ENCODE measurements at regions not wholly inside any gene's neighbourhood (a gene's known extent, or its start where the extent isn't known, plus 50 kb on each side); places are given as distances from the start of the nearest gene placed in this dataset.

DNA sequence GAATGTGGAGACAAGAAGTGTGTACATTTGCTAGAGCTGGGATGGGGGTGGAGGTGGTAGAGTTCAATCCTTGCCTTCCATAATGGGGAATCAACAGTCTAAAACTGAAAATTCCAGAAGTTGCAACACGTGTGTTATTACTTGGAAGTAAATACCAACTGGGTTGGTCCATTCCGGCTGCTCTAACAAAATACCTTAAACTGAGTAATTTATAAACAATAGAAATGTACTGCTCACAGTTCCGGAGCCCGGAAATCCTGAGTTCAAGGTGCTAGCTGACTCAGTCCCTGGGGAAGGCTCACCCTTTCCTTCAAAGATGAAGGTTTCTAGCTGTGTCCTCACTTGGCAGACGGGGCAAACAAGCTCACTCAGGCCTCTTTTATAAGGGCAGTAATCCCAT, 59.0 kb downstream of the RIN2 start (continued):
- no peak for TF ChIP-seq NCOR1 (IDR thresholded peaks at IDR 0.05; ENCODE audit: borderline replicate concordance, low read length)
- TF ChIP-seq FOSL2 (CRISPR knock-in tag; IDR thresholded peaks at IDR 0.05) = peak; percentile 76
- TF ChIP-seq, protein P1, sequence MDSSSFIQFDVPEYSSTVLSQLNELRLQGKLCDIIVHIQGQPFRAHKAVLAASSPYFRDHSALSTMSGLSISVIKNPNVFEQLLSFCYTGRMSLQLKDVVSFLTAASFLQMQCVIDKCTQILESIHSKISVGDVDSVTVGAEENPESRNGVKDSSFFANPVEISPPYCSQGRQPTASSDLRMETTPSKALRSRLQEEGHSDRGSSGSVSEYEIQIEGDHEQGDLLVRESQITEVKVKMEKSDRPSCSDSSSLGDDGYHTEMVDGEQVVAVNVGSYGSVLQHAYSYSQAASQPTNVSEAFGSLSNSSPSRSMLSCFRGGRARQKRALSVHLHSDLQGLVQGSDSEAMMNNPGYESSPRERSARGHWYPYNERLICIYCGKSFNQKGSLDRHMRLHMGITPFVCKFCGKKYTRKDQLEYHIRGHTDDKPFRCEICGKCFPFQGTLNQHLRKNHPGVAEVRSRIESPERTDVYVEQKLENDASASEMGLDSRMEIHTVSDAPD (CRISPR knock-in tag; IDR thresholded peaks at IDR 0.05) = no peak
- no peak for TF ChIP-seq RCOR2 (CRISPR knock-in tag; IDR thresholded peaks at IDR 0.05)
- TF ChIP-seq ETV5 (CRISPR knock-in tag; IDR thresholded peaks at IDR 0.05; ENCODE audit: borderline replicate concordance) = peak; percentile 85; the same call in 1 of the 2 replicates
- no peak for TF ChIP-seq SIX4 (CRISPR knock-in tag; IDR thresholded peaks at IDR 0.05)
- TF ChIP-seq, protein P2, sequence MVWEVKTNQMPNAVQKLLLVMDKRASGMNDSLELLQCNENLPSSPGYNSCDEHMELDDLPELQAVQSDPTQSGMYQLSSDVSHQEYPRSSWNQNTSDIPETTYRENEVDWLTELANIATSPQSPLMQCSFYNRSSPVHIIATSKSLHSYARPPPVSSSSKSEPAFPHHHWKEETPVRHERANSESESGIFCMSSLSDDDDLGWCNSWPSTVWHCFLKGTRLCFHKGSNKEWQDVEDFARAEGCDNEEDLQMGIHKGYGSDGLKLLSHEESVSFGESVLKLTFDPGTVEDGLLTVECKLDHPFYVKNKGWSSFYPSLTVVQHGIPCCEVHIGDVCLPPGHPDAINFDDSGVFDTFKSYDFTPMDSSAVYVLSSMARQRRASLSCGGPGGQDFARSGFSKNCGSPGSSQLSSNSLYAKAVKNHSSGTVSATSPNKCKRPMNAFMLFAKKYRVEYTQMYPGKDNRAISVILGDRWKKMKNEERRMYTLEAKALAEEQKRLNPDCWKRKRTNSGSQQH (CRISPR knock-in tag; IDR thresholded peaks at IDR 0.05; ENCODE audit: low read depth) = no peak
- TF ChIP-seq NCOA5 (CRISPR knock-in tag; IDR thresholded peaks at IDR 0.05) = no peak
- 0 out of 2 replicates have a peak, but pooled peaks have one; percentile 16 for TF ChIP-seq SOX5 (CRISPR knock-in tag; IDR thresholded peaks at IDR 0.05; ENCODE audit: borderline replicate concordance)

- no peaks in the 10 kb centered on the region for H4K20me1 ChIP-seq (ENCODE audit: insufficient read depth, low read length)
- no peak for FAIRE-seq
- intact Hi-C loops (cut with micrococcal nuclease; ENCODE audit: unreplicated experiment) (no loop called here), in situ Hi-C loops (cut with HindIII; ENCODE audit: extremely low pct_ligation_motif_present, low pct_unique_long_range_greater_than_20kb) (no loop called here)
- no peaks in the 10 kb centered on the region for H3K79me2 ChIP-seq (ENCODE audit: insufficient read depth, low read length)
- H3K9ac ChIP-seq (ENCODE audit: insufficient read depth, low read depth, low read length) = no peak overlapping the region
- ATAC-seq = peak; percentile 58; the same call in 2 of the 3 replicates
- WGBS (ENCODE audit: low lambda C conversion rate) = 0% methylated on average over 1 of the region's 1 CpG
- peak; percentile 32 for DNase-seq (ENCODE audit: low spot score)
- no peak overlapping the region for H2AFZ ChIP-seq (ENCODE audit: low read length)
- peaks cover 4% of the 10 kb centered on the region; the same call in 1 of the 2 replicates for H3K9me3 ChIP-seq (ENCODE audit: low read length)
- no TSS peak for BruUV-seq (replicated peaks)
- H3K27me3 ChIP-seq (ENCODE audit: control insufficient read depth in 1 of 2, insufficient read depth in 2 of 2, low read length in 2 of 2) = no peaks in the 10 kb centered on the region
- POLR2A ChIA-PET = no interaction called here
- no peak overlapping the region for H3K4me2 ChIP-seq (ENCODE audit: low read depth, low read length)
- H3K27ac ChIP-seq (ENCODE audit: extremely low read length, insufficient read depth, low read length) = no peak overlapping the region
- no peaks in the 10 kb centered on the region for H3K36me3 ChIP-seq (replicated peaks in 1 of 2; ENCODE audit: control insufficient read depth in 1 of 2, insufficient read depth in 2 of 2, low read length in 2 of 2)
- CTCF ChIA-PET (ENCODE audit: low intra/inter-chr PET ratio, low total read pairs) = no interaction called here
- H3K4me1 ChIP-seq (ENCODE audit: insufficient read depth, low read length) = peaks cover 30% of the 10 kb centered on the region
- H3K4me3 ChIP-seq (replicated peaks in 1 of 3; ENCODE audit: insufficient read depth in 1 of 3, low read depth in 2 of 3, low read length in 3 of 3) = no peak overlapping the region
- TF ChIP-seq ZNF431 (CRISPR knock-in tag; IDR thresholded peaks at IDR 0.05; ENCODE audit: borderline replicate concordance, low read depth) (no peak), ZFP1 (CRISPR knock-in tag; IDR thresholded peaks at IDR 0.05) (no peak), NR1H2 (CRISPR knock-in tag; IDR thresholded peaks at IDR 0.05; ENCODE audit: borderline replicate concordance, low read depth) (no peak), ZFP91 (CRISPR knock-in tag; IDR thresholded peaks at IDR 0.05; ENCODE audit: borderline replicate concordance) (no peak), TBP (CRISPR knock-in tag; IDR thresholded peaks at IDR 0.05) (no peak), ZNF460 (CRISPR knock-in tag; IDR thresholded peaks at IDR 0.05; ENCODE audit: borderline replicate concordance) (no peak)
- TF ChIP-seq, protein P3, sequence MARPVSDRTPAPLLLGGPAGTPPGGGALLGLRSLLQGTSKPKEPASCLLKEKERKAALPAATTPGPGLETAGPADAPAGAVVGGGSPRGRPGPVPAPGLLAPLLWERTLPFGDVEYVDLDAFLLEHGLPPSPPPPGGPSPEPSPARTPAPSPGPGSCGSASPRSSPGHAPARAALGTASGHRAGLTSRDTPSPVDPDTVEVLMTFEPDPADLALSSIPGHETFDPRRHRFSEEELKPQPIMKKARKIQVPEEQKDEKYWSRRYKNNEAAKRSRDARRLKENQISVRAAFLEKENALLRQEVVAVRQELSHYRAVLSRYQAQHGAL (CRISPR knock-in tag; IDR thresholded peaks at IDR 0.05; ENCODE audit: not compliant biosample characterization) = no peak
- TF ChIP-seq, protein P4, sequence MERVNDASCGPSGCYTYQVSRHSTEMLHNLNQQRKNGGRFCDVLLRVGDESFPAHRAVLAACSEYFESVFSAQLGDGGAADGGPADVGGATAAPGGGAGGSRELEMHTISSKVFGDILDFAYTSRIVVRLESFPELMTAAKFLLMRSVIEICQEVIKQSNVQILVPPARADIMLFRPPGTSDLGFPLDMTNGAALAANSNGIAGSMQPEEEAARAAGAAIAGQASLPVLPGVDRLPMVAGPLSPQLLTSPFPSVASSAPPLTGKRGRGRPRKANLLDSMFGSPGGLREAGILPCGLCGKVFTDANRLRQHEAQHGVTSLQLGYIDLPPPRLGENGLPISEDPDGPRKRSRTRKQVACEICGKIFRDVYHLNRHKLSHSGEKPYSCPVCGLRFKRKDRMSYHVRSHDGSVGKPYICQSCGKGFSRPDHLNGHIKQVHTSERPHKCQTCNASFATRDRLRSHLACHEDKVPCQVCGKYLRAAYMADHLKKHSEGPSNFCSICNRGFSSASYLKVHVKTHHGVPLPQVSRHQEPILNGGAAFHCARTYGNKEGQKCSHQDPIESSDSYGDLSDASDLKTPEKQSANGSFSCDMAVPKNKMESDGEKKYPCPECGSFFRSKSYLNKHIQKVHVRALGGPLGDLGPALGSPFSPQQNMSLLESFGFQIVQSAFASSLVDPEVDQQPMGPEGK (CRISPR knock-in tag; IDR thresholded peaks at IDR 0.05) = no peak
Measured at GRCh38 chr20:19819149-19819548, 61.1 kb downstream of the RIN2 start.

Measured in HepG2 (cell line).